ENCODE measurements at regions not wholly inside any gene's neighbourhood (a gene's known extent, or its start where the extent isn't known, plus 50 kb on each side); places are given as distances from the start of the nearest gene placed in this dataset.

DNA sequence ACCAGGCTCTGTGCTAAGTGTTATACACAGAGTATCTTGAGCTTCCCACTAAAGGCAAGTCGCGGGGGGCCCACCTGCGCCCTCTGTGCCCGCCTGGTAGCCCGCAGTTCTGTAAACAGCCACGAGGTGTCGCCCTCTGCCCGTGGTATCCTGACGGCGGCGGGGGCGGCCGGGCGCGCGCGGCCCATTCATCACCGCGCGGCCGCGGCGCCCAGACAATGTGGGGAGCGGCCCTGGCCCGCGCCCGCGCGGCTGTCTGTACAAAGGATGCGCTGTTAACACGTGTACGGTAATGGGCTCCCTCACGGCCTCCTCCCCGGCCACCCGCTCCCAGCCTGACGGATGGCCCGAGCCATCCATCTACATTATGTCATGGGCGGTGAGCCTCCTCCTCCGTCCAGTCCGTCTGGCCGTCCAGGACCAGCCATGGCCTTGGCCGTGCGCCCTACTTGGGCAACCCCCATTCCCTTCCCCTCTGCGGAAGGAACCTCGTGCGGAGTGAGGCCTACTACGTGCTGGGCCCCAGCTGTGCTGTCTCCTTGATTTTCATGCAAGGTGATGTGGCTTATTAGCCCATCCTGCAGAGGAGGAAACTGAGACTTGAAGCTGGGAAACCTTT, 99.4 kb downstream of the MIAT start:
- DNase-seq (ENCODE audit: extremely low read depth, insufficient read length), result peak; percentile 56
- H3K4me3 ChIP-seq (replicated peaks; ENCODE audit: low read depth, low read length), result no peak overlapping the region
- no peaks in the 10 kb centered on the region for H3K27me3 ChIP-seq (replicated peaks; ENCODE audit: control insufficient read depth, insufficient read depth, low read length)
- no peaks in the 10 kb centered on the region for H3K36me3 ChIP-seq (ENCODE audit: control insufficient read depth, insufficient read depth, low read length)
- TF ChIP-seq CTCF (IDR thresholded peaks at IDR 0.05; ENCODE audit: insufficient read depth, low read length, poor library complexity, severe bottlenecking), result peak; percentile 59

GRCh38 chr22:26757496-26757895, 100.1 kb downstream of the MIAT start:
- Histone ChIP-seq H3K27me3 (replicated peaks; ENCODE audit: control insufficient read depth, insufficient read depth, low read length) (no peaks in the 10 kb centered on the region), H3K4me3 (replicated peaks; ENCODE audit: low read depth, low read length) (no peak overlapping the region), H3K36me3 (ENCODE audit: control insufficient read depth, insufficient read depth, low read length) (no peaks in the 10 kb centered on the region)
- no peak for TF ChIP-seq CTCF (IDR thresholded peaks at IDR 0.05; ENCODE audit: insufficient read depth, low read length, poor library complexity, severe bottlenecking)
- no peak for DNase-seq (ENCODE audit: extremely low read depth, insufficient read length)

DNA sequence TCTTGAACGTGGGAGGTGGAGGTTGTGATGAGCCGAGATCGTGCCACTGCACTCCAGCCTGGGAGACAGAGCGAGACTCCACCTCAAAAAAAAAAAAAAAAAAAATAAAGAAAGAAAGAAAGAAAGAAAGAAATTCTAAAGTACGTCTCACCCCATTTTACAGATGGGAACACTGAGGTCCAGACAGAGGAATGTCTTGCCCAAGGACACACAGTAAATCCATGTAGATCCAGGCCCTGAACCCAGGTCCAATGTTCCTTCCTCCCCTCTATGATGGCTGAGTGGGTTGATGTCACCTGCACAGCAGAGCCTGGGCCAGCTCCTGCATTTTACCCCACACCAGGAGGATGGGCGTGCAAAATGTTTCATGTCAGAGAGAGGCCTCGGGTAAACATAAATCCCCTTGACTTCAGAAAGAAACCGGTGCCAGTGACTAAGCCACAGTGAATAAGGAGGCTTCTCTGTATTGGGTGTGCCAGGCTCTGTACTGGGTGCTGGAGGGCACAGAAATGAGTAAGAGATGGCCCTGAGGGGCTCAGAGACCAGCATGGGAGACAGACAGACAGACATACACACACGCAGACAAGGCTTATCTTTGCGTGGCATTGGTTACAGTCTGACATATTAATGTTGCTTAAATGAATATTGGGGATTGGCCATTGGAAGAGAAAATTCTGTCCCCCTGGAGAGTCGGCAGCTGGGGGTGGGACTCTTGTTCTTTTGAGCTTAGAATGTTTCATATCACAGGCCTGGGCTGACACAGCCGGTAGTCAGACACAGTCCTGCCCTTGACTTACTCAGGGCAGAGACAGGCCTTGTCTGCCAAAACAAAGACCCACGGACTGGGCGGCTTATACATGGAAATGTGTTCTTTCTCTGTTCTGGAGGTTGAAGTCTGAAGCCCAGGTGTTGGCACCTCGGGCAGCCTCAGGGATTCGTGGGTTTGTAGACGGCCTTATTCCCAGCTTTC, 105.4 kb downstream of the MIAT start:
- H3K4me3 ChIP-seq (replicated peaks; ENCODE audit: low read depth, low read length), result no peak overlapping the region
- DNase-seq (ENCODE audit: extremely low read depth, insufficient read length), result no peak
- no peaks in the 10 kb centered on the region for H3K36me3 ChIP-seq (ENCODE audit: control insufficient read depth, insufficient read depth, low read length)
- H3K27me3 ChIP-seq (replicated peaks; ENCODE audit: control insufficient read depth, insufficient read depth, low read length), result no peaks in the 10 kb centered on the region
- TF ChIP-seq CTCF (IDR thresholded peaks at IDR 0.05; ENCODE audit: insufficient read depth, low read length, poor library complexity, severe bottlenecking), result no peak

- no peaks in the 10 kb centered on the region for H3K36me3 ChIP-seq (ENCODE audit: control insufficient read depth, insufficient read depth, low read length)
- no peaks in the 10 kb centered on the region for H3K27me3 ChIP-seq (replicated peaks; ENCODE audit: control insufficient read depth, insufficient read depth, low read length)
- no peak for DNase-seq (ENCODE audit: extremely low read depth, insufficient read length)
- no peak overlapping the region for H3K4me3 ChIP-seq (replicated peaks; ENCODE audit: low read depth, low read length)
- no peak for TF ChIP-seq CTCF (IDR thresholded peaks at IDR 0.05; ENCODE audit: insufficient read depth, low read length, poor library complexity, severe bottlenecking)
Measured at GRCh38 chr22:26763633-26764361, 106.4 kb downstream of the MIAT start.

- H3K36me3 ChIP-seq (ENCODE audit: control insufficient read depth, insufficient read depth, low read length), result no peaks in the 10 kb centered on the region
- TF ChIP-seq CTCF (IDR thresholded peaks at IDR 0.05; ENCODE audit: insufficient read depth, low read length, poor library complexity, severe bottlenecking), result no peak
- no peak overlapping the region for H3K4me3 ChIP-seq (replicated peaks; ENCODE audit: low read depth, low read length)
- no peaks in the 10 kb centered on the region for H3K27me3 ChIP-seq (replicated peaks; ENCODE audit: control insufficient read depth, insufficient read depth, low read length)
- DNase-seq (ENCODE audit: extremely low read depth, insufficient read length), result no peak
Measured at GRCh38 chr22:26766510-26767350, 109.3 kb downstream of the MIAT start.

Measured in GM06990 (cell line).